ENCODE measurements at regions not wholly inside any gene's neighbourhood (a gene's known extent, or its start where the extent isn't known, plus 50 kb on each side); places are given as distances from the start of the nearest gene placed in this dataset.

- no TSS peak for BruUV-seq (replicated peaks)
These were observed 81.2 kb upstream of the CCBE1 start for GRCh38 chr18:59778434-59778833.

GRCh38 chr18:59777636-59778035, 80.4 kb upstream of the CCBE1 start:
- ChIA-PET CTCF (no interaction called here), POLR2A (no interaction called here)
- H3K4me2 ChIP-seq (ENCODE audit: insufficient read depth, low read length) = no peak overlapping the region
- no peaks in the 10 kb centered on the region for H3K27me3 ChIP-seq (ENCODE audit: control insufficient read depth in 2 of 2, insufficient read depth in 2 of 2, low read length in 2 of 2)
- H3K9ac ChIP-seq (replicated peaks; ENCODE audit: extremely low read depth, insufficient read depth, low read length) = no peak overlapping the region
- H4K20me1 ChIP-seq (replicated peaks; ENCODE audit: control insufficient read depth, extremely low read depth, insufficient read depth, low read length) = no peaks in the 10 kb centered on the region
- H2AFZ ChIP-seq (ENCODE audit: low read depth, low read length) = no peak overlapping the region
- DNase-seq (ENCODE audit: low read depth, low spot score) = no peak
- no peaks in the 10 kb centered on the region for H3K36me3 ChIP-seq (ENCODE audit: control insufficient read depth in 2 of 2, extremely low read depth in 1 of 2, insufficient read depth in 2 of 2, low read length in 2 of 2)
- no peak for FAIRE-seq
- BruUV-seq (replicated peaks) = no TSS peak
- H3K9me3 ChIP-seq (replicated peaks; ENCODE audit: control insufficient read depth, insufficient read depth, low read length) = no peaks in the 10 kb centered on the region
- H3K9me1 ChIP-seq (replicated peaks; ENCODE audit: control insufficient read depth, extremely low read depth, insufficient read depth, low read length) = no peaks in the 10 kb centered on the region
- H3K27ac ChIP-seq (ENCODE audit: insufficient read depth, low read depth, low read length) = no peak overlapping the region
- TF ChIP-seq POLR2AphosphoS5 (IDR thresholded peaks at IDR 0.05; ENCODE audit: insufficient read depth, low read depth, low read length) (no peak), POLR2A (IDR thresholded peaks at IDR 0.05; ENCODE audit: low read depth, low read length) (no peak), EZH2 (IDR thresholded peaks at IDR 0.05; ENCODE audit: borderline replicate concordance, low read depth, low read length, severe bottlenecking) (no peak), FOS (IDR thresholded peaks at IDR 0.05; ENCODE audit: borderline replicate concordance, insufficient read depth, low read length) (no peak), CTCF (IDR thresholded peaks at IDR 0.05; ENCODE audit: extremely low read depth in 1 of 2, insufficient read depth in 1 of 2, low read depth in 1 of 2, low read length in 2 of 2) (no peak), MAX (IDR thresholded peaks at IDR 0.05; ENCODE audit: insufficient read depth, insufficient read length) (no peak), MYC (IDR thresholded peaks at IDR 0.05; ENCODE audit: low read depth, low read length) (no peak), GATA2 (IDR thresholded peaks at IDR 0.05; ENCODE audit: insufficient read depth, insufficient read length, low read depth, low read length) (no peak), JUN (IDR thresholded peaks at IDR 0.05; ENCODE audit: borderline replicate concordance, insufficient read depth, insufficient read length, low read depth) (no peak)
- H3K4me1 ChIP-seq (ENCODE audit: control insufficient read depth, extremely low read depth, insufficient read depth, low read length) = no peaks in the 10 kb centered on the region
- dilution Hi-C loops (cut with MboI; ENCODE audit: extremely low pct_ligation_motif_present, low sequenced_read_pairs) (no loop called here), intact Hi-C loops (cut with micrococcal nuclease) (no loop called here)
- H3K4me3 ChIP-seq (replicated peaks in 1 of 3; ENCODE audit: insufficient read depth in 1 of 3, low read depth in 1 of 3, low read length in 3 of 3) = no peak overlapping the region
- no peaks in the 10 kb centered on the region for H3K79me2 ChIP-seq (ENCODE audit: control insufficient read depth, insufficient read depth, low read length)

More at GRCh38 chr18:59778434-59778833, 81.2 kb upstream of the CCBE1 start:
- DNase-seq (ENCODE audit: low read depth, low spot score) (no peak), FAIRE-seq (no peak)
- Histone ChIP-seq H2AFZ (ENCODE audit: low read depth, low read length) (no peak overlapping the region), H3K4me1 (ENCODE audit: control insufficient read depth, extremely low read depth, insufficient read depth, low read length) (no peaks in the 10 kb centered on the region), H3K27ac (ENCODE audit: insufficient read depth, low read depth, low read length) (no peak overlapping the region), H3K36me3 (ENCODE audit: control insufficient read depth in 2 of 2, extremely low read depth in 1 of 2, insufficient read depth in 2 of 2, low read length in 2 of 2) (no peaks in the 10 kb centered on the region), H3K9me3 (replicated peaks; ENCODE audit: control insufficient read depth, insufficient read depth, low read length) (no peaks in the 10 kb centered on the region), H3K4me3 (replicated peaks in 1 of 3; ENCODE audit: insufficient read depth in 1 of 3, low read depth in 1 of 3, low read length in 3 of 3) (no peak overlapping the region), H3K27me3 (ENCODE audit: control insufficient read depth in 2 of 2, insufficient read depth in 2 of 2, low read length in 2 of 2) (no peaks in the 10 kb centered on the region), H3K9ac (replicated peaks; ENCODE audit: extremely low read depth, insufficient read depth, low read length) (no peak overlapping the region), H3K4me2 (ENCODE audit: insufficient read depth, low read length) (no peak overlapping the region), H3K79me2 (ENCODE audit: control insufficient read depth, insufficient read depth, low read length) (no peaks in the 10 kb centered on the region), H3K9me1 (replicated peaks; ENCODE audit: control insufficient read depth, extremely low read depth, insufficient read depth, low read length) (no peaks in the 10 kb centered on the region), H4K20me1 (replicated peaks; ENCODE audit: control insufficient read depth, extremely low read depth, insufficient read depth, low read length) (no peaks in the 10 kb centered on the region)
- ChIA-PET POLR2A (no interaction called here), CTCF (no interaction called here)
- dilution Hi-C loops (cut with MboI; ENCODE audit: extremely low pct_ligation_motif_present, low sequenced_read_pairs) (no loop called here), intact Hi-C loops (cut with micrococcal nuclease) (no loop called here)
- TF ChIP-seq CTCF (IDR thresholded peaks at IDR 0.05; ENCODE audit: extremely low read depth in 1 of 2, insufficient read depth in 1 of 2, low read depth in 1 of 2, low read length in 2 of 2) (no peak), MYC (IDR thresholded peaks at IDR 0.05; ENCODE audit: low read depth, low read length) (no peak), JUN (IDR thresholded peaks at IDR 0.05; ENCODE audit: borderline replicate concordance, insufficient read depth, insufficient read length, low read depth) (no peak), GATA2 (IDR thresholded peaks at IDR 0.05; ENCODE audit: insufficient read depth, insufficient read length, low read depth, low read length) (no peak), EZH2 (IDR thresholded peaks at IDR 0.05; ENCODE audit: borderline replicate concordance, low read depth, low read length, severe bottlenecking) (no peak), POLR2A (IDR thresholded peaks at IDR 0.05; ENCODE audit: low read depth, low read length) (no peak)
